Gastroesophageal sphincter (tissue), 3 donors: ENCODE measurements at regions not wholly inside any gene's neighbourhood (a gene's known extent, or its start where the extent isn't known, plus 50 kb on each side); places are given as distances from the start of the nearest gene placed in this dataset.

Experiments used
- CTCF ChIP-seq, 4 experiments: fragments of 200-600 bp in 2 of 4; fragments of 450-650 bp in 2 of 4; sonication (generic) in 1 of 4; IDR thresholded peaks; one replicate each; pipeline ENCODE4 v1.5.1; 2017 to 2019; ENCODE audit warnings: antibody characterized with exemption in 4 of 4, mild to moderate bottlenecking in 2 of 4, moderate library complexity in 2 of 4
- POLR2A ChIP-seq, 2 donors: fragments of 450-650 bp; IDR thresholded peaks; one replicate each; pipeline ENCODE4 v1.6.1; 2017; ENCODE audit warnings: antibody characterized with exemption in 2 of 2, mild to moderate bottlenecking in 2 of 2, moderate library complexity in 1 of 2
- POLR2AphosphoS5 ChIP-seq: sonication (generic); formaldehyde crosslinking; IDR thresholded peaks from one replicate; pipeline ENCODE4 v1.6.1; 2017; ENCODE audit warnings: antibody characterized with exemption

DNA sequence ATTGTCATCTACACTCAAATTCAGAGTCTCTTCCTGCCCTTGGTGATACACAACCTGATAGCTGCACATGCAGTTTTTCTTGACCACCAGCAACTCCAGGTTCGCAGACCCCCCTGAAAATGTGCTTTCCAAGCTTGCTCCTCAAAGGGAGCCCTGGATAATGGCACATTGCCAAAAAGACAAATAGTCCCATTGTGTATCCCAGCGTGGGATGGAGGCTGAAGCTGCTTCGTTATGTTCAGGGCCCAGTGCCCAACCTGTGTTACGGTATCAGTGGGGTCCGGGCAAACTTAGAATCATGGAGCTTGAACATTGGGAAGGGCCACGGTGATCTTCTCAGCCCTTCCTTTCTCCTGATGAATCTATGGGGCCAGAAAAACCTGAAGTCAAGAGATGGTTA is 173.0 kb downstream of the TEX29 start:
- no peak for TF ChIP-seq CTCF (IDR thresholded peaks at IDR 0.05)
- TF ChIP-seq POLR2AphosphoS5, result no peak
- no peak for TF ChIP-seq POLR2A (IDR thresholded peaks at IDR 0.05)
